ENCODE measurements at regions not wholly inside any gene's neighbourhood (a gene's known extent, or its start where the extent isn't known, plus 50 kb on each side); places are given as distances from the start of the nearest gene placed in this dataset.
"Not testable (repeated sequence)": the region's sequence is repeated elsewhere in the genome, so short reads cannot be mapped to it uniquely, and the experiment has no call there.

DNA sequence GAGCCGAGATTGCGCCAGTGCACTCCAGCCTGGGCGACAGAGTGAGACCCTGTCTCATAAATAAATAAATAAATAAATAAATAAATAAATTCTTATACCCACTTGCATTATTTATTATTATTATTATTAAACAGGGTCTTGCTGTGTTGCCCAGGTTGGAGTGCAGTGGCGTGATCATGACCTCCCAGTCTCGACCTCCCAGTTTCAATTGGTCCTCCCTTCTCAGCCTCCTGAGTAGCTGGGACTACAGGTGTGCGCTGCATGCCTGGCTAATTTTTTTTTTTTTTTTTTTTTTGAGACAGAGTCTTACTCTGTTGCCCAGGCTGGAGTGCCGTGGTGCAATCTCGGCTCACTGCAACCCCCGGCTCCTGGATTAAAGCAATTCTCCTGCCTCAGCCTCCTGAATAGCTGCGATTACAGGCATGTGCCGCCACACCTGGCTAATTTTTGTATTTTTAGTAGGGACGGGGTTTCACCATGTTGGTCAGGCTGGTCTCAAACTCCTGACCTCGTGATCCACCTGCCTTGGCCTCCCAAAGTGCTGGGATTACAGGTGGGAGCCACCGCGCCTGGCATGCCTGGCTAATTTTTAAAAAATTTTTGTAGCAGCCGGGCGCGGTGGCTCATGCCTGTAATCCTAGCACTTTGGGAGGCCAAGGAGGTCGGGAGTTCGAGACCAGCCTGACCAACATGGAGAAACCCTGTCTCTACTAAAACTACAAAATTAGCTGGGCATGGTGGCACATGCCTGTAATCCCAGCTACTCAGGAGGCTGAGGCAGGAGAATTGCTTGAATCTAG lies 150.2 kb downstream of the SEC14L1 start:
- not testable (repeated sequence) for DNase-seq (ENCODE audit: low read depth in 2 of 2)

DNA sequence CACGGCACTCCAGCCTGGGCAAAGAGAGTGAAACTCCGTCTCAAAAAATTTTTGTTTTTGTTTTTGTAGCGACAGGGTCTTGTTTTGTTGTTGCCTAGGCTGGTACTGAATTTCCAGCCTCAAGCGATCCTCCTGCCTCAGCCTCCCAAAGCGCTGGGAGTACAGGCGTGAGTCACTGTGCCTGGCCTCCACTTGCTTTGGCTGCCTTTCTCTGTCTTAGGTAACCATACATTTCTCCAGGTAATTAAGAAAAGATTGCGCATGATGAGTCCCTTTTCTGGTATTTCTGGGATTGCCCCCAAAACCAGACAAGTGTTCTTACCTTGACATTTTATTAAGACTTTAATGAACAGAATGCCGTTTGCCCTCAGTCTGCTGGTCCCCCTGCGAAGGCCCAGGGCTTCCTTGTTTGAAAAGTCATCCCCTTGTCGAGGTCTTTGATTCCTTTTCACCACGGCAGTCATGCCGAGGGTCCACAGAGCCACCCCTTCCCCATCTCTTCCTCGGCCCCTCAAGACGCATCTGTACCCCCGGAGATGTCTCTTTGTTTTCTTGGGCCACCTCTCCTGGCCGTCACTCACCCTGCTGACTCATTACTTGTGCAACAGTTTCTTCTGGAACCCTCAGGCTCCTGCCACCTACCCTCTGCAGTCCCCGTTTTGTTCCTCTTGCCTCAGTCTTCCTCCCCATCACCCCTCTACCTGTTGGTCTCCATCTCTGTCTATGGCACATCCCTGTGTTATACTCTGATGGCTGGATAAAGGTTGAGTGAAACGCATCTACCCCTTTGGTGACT lies 151.0 kb downstream of the SEC14L1 start:
- DNase-seq (ENCODE audit: low read depth in 2 of 2): no peak

- no peak for DNase-seq (ENCODE audit: low read depth in 2 of 2)
Observed at GRCh38 chr17:77294761-77295160, 154.0 kb downstream of the SEC14L1 start.

DNA sequence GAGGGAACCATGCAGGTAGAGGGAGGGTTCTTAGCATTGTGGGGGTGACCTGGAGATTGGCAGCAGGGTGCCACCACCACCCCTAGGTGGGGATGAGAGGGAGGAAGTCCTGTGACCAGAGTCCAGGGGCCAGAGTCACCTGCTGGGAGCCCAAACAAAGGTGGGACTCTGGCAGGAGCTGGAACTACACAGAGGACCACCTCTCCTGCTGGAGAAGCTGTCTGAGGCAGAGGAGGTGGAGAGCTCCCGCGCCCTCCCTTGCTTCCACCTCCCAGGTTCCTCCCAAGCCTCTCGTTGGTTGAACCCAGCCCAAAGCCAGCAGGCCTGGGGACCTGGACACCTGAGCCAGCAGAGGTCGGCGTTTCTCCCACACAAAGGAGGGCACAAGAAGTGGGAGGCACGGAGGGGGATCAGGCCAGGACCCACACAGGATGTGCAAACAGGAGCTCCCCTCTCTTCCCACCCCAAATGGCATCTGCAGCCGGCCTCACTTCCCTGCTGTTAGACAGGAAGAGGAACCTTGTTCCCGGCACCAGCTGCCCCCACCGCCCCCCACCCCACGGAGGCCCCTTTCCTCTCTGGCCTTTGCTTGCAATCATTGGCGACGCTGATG lies 154.6 kb downstream of the SEC14L1 start:
- no peak for DNase-seq (ENCODE audit: low read depth in 2 of 2)

GRCh38 chr17:77296769-77297409 lies 156.1 kb downstream of the SEC14L1 start:
- no peak for DNase-seq (ENCODE audit: low read depth in 2 of 2)

DNA sequence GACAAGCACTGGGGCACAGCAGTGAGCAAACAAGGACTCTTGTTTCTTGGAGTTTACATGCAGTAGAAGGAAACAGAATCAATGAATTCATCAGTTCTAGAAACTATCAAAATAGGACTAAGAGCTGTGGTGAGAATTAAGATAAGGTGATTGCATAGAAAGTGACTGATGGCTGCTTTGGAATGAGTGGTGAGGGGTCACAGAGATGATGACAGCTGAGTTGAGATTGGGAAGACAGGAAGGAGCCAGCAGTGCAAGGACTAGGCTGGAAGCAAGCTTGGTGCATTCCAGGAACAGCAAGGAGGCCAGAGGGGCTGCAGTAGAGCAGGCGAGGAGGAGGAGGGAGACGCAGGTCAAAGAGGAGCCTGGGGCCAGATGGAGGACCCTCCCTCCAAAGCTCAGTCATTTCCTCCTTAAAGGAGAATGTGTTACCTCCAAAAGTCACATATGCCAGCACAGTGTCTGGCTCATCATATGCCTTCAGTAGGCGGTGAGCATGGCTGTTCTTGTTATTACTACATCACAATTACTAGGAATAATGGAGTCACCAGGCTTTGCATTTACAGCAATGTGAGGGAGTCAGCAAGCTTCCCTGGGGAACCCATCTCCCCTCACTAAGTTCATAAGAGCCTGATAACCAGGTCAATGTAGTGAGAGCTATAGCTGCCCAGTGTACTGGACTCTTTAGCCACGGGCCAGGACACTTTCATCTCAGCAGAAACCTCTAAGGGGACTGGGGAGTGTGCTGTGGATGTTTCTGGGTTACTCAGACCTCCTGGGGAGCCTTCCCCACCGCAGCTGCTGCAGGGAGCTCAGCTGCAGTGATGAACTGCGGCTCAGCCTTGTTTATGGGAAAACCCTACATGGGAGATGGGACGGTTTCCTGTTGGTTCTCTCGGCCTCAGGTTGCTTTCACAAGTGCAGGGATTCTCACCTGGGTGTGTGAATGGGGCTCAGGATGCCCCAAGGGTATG lies 157.2 kb downstream of the SEC14L1 start:
- no peak for DNase-seq (ENCODE audit: low read depth in 2 of 2)

- DNase-seq (ENCODE audit: low read depth in 2 of 2): no peak
Observed at GRCh38 chr17:77298811-77299210, 158.0 kb downstream of the SEC14L1 start.

GRCh38 chr17:77299256-77300015 lies 158.7 kb downstream of the SEC14L1 start:
- DNase-seq (ENCODE audit: low read depth in 2 of 2): no peak

- DNase-seq (ENCODE audit: low read depth in 2 of 2): no peak
Observed at GRCh38 chr17:77300016-77300686, 159.4 kb downstream of the SEC14L1 start.

DNA sequence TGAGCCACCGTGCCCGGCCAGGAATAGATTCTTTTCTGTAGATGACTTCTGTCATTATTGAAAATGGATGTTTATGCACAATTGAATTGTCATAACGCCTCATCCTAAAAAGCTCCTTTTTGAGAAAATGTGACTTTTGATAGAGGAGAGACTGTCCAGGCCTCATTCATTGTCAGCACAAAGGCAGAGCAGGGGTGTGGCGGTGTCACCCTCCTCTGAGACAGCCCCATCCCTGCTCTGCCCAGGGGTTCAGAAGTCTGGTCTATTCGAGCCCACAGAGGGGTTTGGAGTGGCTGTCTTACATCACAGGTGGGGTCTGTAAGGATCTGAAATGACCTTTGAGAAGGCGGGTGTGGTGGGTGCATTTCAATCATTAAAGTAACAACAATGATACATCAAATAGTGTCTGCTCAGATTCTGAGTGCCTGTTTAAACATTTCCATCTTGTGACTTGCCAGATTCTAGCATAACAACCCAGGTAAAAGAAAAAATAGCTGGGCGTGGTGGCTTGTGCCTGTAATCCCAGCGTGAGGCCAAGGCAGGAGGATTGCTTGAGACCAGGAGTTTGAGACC lies 161.0 kb downstream of the SEC14L1 start:
- DNase-seq (ENCODE audit: low read depth in 2 of 2): no peak

DNA sequence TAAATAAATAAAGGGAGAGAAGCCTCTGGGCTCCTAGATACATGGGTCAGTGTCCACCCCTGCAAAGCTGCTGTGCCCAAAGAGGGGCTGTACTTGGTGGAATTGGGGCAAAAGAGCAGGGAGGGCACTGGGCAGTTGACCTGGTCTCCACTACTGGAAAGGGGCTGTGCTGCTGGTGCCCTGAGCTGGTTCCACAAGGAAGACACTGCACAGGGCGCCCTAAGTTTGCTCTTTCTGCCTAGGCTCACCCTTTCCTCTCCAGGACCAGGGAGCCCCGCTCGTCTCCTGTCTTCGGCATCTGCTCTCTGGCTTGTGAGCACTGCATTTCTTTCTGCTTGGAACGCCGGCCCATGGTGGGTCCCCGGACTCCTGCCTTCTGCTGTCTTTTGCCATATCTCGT lies 161.9 kb downstream of the SEC14L1 start:
- DNase-seq (ENCODE audit: low read depth in 2 of 2): no peak

GRCh38 chr17:77303620-77304019 lies 162.9 kb downstream of the SEC14L1 start:
- no peak for DNase-seq (ENCODE audit: low read depth in 2 of 2)

DNA sequence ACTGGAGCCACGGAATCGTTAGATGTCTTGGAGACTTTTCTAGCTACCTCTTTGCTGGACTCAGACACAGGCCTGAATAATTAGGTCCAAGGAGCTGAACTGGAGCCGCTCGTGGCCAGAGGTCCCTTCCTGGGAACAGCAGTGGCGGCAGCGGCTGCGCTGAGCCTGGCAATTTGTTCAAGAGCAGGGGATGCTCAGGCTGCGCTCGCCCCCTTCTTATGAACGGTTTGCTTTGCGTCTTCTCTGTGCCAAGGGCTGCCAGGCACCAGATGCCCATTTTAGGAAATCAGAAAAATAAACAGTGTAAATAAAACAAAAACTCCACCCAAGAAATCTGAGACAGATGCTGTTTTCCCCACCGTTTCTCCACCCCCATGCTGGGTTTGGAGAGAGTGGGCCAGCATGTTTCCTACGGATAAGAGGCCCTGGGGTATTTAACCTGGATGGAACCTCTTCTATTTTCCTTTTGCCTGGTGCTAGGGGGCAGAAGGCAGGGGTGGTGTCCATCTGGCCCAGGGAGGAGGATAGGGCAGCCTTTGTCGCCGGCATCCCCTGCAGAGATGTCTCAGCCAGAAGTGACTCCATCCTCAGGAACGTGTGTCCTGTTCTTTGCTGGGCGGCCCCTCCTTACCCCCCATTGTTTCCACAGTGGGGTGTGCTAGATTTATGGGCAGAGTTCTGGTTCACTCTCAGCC lies 163.4 kb downstream of the SEC14L1 start:
- DNase-seq (ENCODE audit: low read depth in 2 of 2): no peak

DNA sequence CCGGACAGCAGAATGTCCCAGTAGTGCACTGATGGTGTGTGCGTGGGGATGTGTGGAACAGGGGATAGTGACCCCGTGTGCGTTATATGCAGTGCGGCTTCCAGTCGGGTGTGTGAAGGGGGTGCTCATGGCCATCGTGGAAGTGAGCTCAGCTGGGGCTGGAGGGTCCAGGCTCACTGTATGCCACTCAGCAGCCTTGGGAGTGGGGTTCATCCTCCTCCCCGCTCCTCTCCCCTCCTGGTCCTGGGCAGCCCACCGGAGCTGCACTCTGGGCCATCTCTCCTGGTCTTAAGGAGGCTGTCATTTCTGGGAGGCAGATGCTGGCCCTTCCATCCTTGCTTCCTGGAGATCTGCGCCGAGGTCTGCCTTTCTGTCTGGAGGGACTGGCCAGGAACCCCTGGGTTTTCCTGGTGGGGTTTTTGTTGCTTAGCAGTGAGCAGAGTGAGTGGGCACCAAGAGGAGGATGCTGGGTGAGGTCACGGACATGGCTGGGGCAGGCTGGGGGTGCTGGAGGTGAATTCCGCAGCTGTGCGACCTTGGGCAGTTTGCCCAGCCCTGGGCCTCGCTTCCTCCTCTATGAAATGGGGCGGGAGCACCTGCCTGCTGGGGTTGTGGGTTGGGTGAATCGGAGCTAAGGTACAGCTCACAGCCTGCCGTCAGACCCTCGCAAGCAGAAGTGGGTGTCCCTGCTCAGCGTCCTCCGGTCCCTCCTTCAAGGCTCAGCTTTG lies 164.1 kb downstream of the SEC14L1 start:
- DNase-seq (ENCODE audit: low read depth in 2 of 2): no peak

DNA sequence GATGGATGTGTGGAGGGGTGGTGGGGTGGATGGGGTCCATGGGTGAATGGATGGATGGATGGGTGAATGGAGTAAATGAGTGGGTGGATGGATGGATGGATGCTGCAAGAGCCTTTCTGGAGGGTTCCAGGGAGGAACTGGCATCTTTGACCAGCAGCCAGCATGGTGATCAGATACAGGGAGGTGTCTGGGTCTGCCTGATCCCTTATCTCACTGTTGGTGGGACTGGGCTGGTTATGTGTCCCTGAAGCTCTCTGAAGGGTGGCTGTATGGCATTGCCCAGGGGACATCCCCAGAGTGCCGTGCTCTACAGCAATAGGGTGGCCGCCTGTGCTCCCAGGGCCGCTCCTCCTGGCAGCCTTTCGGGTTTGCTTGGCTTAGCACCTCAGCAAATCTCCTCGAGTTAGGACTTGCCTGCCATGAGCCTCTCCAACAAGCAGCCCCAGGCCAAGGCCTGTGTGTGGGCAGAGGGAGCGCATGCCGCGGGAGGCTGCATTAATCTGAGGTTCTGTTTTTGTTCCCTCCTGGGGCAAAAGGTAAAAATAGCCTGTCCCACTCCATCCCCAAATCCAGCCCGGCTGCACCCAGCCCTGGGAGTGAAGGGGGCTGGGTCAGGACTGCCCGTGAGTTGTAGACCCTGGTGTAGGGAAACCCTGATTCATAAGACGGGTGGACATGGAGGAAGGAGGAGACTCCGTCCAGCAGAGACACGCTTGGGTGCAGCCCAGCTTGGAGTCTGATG lies 165.4 kb downstream of the SEC14L1 start:
- DNase-seq (ENCODE audit: low read depth in 2 of 2): no peak

DNA sequence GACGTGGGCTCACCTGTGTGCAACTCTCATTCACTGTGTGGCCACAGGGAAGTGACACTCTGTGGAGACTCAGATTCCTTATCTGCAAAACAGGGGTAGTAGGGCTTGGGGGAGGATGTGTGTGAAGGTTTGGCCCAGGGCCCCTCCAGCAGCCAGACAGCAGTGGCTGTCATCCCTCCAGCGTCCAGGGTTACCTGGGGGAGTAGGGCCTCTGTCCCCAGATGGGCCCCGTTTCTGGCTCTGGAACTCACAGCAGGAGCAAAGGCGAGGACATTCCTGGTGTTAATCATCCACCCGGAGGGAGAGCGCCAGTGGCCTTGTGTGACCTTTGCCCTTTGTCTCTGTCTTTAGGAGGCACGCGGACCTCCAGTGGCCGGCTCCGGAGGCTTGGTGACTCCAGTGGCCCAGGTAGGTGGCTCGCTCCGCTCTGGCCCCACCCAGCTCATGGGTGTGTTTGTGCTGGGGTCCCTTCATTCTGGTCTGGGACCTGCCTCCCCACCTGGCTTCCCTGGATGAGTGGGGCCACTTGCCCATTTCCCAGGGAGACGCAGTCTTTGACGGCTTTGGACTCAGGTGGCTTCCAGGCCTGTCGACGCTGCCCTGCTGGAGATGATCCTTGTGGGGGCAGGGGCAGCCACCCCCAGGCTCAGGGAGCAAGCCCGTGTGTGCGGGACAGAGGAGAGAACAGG lies 166.2 kb downstream of the SEC14L1 start:
- DNase-seq (ENCODE audit: low read depth in 2 of 2): no peak

All from stimulated activated CD4-positive, alpha-beta T cell treated with anti-CD3 and anti-CD28 coated beads, Interleukin-1b, Interleukin-23, amount 100 ng/mL, for 4 hours (primary cell).